ENCODE measurements at regions not wholly inside any gene's neighbourhood (a gene's known extent, or its start where the extent isn't known, plus 50 kb on each side); places are given as distances from the start of the nearest gene placed in this dataset.

DNA sequence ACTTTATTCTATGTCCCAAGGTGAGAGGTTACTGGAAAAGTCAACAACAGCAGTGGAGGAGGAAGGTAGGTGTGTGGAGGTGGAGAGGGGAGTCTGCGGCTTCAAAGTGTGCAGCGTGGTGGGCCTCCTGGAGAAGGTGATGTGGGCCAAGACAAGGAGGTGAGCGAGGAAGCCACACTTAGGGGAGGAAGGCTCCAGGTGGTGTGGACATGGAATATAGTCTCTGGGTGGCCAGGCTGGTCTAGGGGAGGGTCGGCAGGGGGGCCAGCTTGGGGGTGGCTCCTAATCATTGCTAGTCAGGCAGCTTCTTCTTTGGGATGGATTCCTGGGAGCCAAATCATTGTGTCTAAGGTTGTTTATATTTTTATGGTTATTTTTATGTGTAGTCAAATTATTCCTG is 111.5 kb upstream of the CDH4 start:
- DNase-seq (no peak), ATAC-seq (no peak)
- Mint-ChIP-seq H3K27me3 (peaks cover 2 to 27% (median 5%) of the 10 kb centered on the region in 5 donors), H3K9me3 (peaks cover 0 to 4% (median 0%) of the 10 kb centered on the region in 9 donors), H3K36me3 (no peaks in the 10 kb centered on the region), H3K4me1 (no peaks in the 10 kb centered on the region), H3K4me3 (no peak overlapping the region), H3K27ac (peak overlapping the region in 1 of 10 donors; percentile 15)
- POLR2A ChIA-PET, result no interaction called here

DNA sequence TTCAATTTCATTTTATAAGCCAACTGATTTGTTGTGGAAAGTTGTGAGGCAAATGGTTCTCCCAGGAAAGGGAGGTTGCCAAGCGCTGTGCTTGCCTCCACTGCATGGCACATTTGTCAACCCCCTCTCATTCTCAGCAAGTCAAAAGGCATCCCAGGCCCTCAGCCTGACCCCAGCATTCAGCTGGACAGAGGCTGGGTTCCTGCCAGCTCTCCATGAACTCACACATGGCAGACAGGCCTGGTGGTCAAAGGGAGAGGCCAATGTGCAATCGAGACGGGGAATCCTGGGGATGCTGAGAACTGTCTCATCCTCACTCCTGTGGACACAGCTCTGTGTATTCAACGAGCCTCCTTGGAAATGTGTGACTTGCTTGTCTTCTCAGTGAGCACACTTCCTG is 106.0 kb upstream of the CDH4 start:
- Mint-ChIP-seq H3K9me3 (peaks cover 0 to 4% (median 0%) of the 10 kb centered on the region in 9 donors), H3K36me3 (no peaks in the 10 kb centered on the region), H3K27me3 (peaks cover 0 to 12% (median 7%) of the 10 kb centered on the region in 5 donors), H3K4me3 (no peak overlapping the region), H3K4me1 (no peaks in the 10 kb centered on the region), H3K27ac (no peak overlapping the region)
- no peak for DNase-seq
- no peak for ATAC-seq
- POLR2A ChIA-PET, result no interaction called here

DNA sequence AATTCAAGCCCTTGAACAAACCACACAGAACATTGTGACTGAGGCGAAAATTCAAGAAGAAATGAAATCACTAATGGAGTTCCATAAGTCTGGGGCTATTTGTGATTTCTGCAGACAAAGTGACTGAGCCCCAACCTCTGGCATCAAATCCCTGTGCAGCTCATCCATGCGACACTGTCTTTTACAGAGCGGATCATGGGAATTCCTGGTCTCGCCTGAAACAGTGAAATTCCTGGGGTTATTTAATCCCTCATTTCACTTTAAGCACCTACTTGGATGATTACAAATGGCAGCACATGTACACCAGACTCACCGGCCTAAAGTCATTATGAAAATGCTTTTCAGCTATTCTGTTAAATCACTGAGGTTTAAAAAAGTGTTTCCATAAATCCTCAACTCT is 102.4 kb upstream of the CDH4 start:
- Mint-ChIP-seq H3K36me3 (no peaks in the 10 kb centered on the region), H3K4me1 (peaks cover 0 to 2% (median 0%) of the 10 kb centered on the region in 4 donors), H3K27me3 (peaks cover 3 to 15% (median 7%) of the 10 kb centered on the region in 5 donors), H3K4me3 (no peak overlapping the region), H3K27ac (no peak overlapping the region), H3K9me3 (peaks cover 0 to 2% (median 0%) of the 10 kb centered on the region in 9 donors)
- ATAC-seq (no peak), DNase-seq (no peak)
- POLR2A ChIA-PET, result no interaction called here

DNA sequence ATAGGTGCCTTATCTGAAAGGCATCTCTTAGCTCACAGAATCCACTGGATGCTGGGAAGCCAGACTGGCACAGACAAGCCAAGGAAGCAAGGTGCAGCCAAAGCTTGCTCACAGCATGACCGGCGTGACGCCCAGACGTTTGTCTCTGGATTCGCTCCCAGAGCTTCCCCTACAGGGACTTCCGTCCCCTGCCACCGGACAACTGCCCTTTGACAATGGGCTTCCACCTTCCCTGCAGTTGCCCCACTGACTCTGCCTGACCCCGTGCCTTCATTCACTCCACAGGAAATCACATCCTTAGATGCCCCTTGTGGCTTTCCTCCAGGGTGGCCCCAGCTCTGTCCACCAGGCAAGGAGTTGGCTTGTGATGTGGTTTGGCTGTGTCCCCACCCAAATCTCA is 94.8 kb upstream of the CDH4 start:
- Mint-ChIP-seq H3K27me3 (peaks cover 0 to 23% (median 14%) of the 10 kb centered on the region in 5 donors), H3K27ac (no peak overlapping the region), H3K9me3 (peaks cover 0 to 21% (median 3%) of the 10 kb centered on the region in 9 donors), H3K36me3 (no peaks in the 10 kb centered on the region), H3K4me3 (no peak overlapping the region), H3K4me1 (peaks cover 0 to 5% (median 0%) of the 10 kb centered on the region in 4 donors)
- DNase-seq (no peak), ATAC-seq (no peak)
- POLR2A ChIA-PET, result no interaction called here

DNA sequence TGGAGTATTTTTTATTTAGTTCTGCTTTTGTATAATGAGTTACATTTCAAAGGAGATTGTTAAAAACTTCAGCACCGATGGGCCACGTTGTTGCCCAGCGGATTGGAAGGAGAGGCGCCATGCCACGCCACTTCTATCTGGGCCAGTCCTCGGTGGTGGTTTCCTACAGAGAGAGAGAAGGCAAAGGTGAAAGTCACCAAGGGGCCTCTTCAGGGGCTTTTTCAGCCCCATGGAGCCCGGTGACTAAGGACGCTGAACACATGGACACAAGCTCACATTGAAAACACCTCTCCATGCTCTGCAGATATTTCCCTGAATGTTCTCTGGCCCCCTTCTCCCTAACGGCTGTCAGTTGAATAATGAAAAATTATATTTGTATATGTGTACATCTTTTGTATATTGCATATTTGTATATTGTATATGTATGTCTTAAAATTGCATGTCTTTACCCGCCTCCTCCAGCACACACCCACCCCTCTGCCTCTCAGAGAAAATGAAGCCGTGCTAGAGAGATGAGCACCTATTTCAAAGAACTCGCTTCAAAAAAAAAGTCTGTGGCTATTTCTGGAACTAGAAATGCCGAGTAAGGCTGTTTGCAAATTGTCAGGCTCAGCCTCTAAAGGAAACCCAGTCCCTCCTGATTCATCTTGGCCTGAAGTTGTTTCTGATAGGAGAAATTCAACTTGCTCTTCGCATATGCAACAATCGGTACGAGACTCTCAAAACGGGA is 91.9 kb upstream of the CDH4 start:
- no peaks in the 10 kb centered on the region for H3K36me3 Mint-ChIP-seq
- POLR2A ChIA-PET, result no interaction called here
- no peak for DNase-seq

DNA sequence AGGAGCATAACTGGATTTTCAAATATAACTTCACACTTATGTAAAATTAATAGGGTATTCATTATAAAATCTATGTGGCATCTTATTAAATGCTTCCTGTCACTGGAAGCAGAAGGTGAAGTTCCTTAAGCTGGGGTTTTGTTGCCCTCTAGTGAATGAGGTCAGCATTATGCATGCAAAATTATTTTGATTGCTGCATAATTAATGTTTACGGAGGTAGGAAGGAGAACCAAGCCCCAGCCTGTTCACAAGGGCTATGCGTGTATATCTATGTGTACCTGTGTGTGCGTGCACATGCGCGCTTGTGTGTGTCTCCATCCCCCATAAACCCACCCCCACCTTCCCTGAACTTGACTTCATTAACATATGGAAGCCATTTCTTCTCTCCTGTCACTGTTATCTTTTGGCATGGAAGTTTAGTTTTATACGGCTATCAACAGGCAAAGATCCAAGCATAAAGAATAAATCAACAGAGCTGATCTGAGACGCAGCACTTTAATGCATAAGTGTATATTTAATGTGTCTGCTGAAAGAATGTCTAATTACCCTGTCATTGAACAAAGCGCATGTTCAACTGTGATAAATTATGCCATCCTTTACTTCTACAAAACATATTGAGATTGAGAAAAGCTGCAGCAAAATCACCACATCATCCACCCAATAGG is 90.2 kb upstream of the CDH4 start:
- H3K27ac Mint-ChIP-seq, result no peak overlapping the region
- peaks cover 0 to 21% (median 3%) of the 10 kb centered on the region in 9 donors for H3K9me3 Mint-ChIP-seq
- POLR2A ChIA-PET, result no interaction called here
- H3K4me3 Mint-ChIP-seq, result no peak overlapping the region
- H3K36me3 Mint-ChIP-seq, result no peaks in the 10 kb centered on the region
- H3K4me1 Mint-ChIP-seq, result peaks cover 0 to 5% (median 0%) of the 10 kb centered on the region in 4 donors
- DNase-seq, result no peak
- ATAC-seq, result no peak
- peaks cover 0 to 16% (median 9%) of the 10 kb centered on the region in 5 donors for H3K27me3 Mint-ChIP-seq

More for the DNA sequence above, 91.9 kb upstream of the CDH4 start:
- Mint-ChIP-seq H3K27ac (no peak overlapping the region), H3K4me1 (peaks cover 0 to 5% (median 0%) of the 10 kb centered on the region in 4 donors), H3K9me3 (peaks cover 0 to 21% (median 3%) of the 10 kb centered on the region in 9 donors), H3K4me3 (no peak overlapping the region), H3K27me3 (peaks cover 0 to 12% (median 11%) of the 10 kb centered on the region in 5 donors)
- no peak for ATAC-seq

DNA sequence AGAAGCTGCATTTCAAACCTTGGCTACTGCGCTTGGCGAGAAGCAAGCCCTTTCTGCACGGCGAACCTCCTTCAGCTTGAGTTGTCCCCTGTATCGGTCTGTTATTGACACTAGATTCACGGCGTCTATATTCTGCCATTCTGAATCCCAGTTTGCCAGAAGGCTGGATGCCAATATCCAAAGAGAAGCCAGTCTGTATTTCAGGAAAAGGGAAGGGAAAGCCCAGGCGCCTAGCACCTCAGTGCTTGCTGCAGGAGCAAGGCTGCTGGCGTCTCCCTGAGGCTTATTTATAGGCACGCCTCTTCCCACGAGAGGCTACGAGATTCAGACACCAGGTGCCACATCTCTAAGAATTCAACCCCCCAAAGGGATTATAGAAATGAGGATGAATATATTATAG is 89.6 kb upstream of the CDH4 start:
- peaks cover 0 to 5% (median 0%) of the 10 kb centered on the region in 4 donors for H3K4me1 Mint-ChIP-seq

DNA sequence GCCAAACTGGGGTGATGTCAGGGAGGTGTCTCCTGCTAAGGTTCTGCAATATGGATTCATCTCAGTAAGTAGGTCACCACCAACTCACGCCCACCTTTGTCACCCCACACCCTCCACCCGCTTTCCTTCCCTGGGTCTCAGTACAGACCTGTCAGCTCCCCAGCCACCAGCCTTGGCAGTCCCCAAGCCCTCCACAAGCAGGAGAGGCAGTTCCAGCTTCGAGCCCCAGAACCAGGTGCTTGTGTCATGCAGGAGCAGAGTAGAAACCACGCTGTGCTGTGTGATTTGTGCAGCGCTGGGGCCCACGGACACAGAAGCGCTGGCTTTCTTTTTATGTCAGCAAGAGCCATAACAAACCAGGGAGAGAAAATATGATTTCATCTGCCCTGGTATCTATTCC is 89.0 kb upstream of the CDH4 start:
- POLR2A ChIA-PET, result no interaction called here
- peaks cover 0 to 12% (median 2%) of the 10 kb centered on the region in 9 donors for H3K9me3 Mint-ChIP-seq
- ATAC-seq (no peak), DNase-seq (no peak)
- H3K36me3 Mint-ChIP-seq, result no peaks in the 10 kb centered on the region
- peaks cover 0 to 5% (median 0%) of the 10 kb centered on the region in 4 donors for H3K4me1 Mint-ChIP-seq
- peak overlapping the region in 1 of 10 donors; percentile 31 for H3K27ac Mint-ChIP-seq
- peak overlapping the region in 2 of 10 donors; percentile 21 to 22 for H3K4me3 Mint-ChIP-seq
- peaks cover 0 to 19% (median 17%) of the 10 kb centered on the region in 5 donors for H3K27me3 Mint-ChIP-seq

More for the DNA sequence above, 89.6 kb upstream of the CDH4 start:
- ATAC-seq (no peak), DNase-seq (no peak)
- Mint-ChIP-seq H3K9me3 (peaks cover 0 to 18% (median 3%) of the 10 kb centered on the region in 9 donors), H3K27me3 (peaks cover 0 to 16% (median 11%) of the 10 kb centered on the region in 5 donors), H3K36me3 (no peaks in the 10 kb centered on the region), H3K4me3 (peak overlapping the region in 2 of 10 donors; percentile 5 to 21), H3K27ac (no peak overlapping the region)
- POLR2A ChIA-PET, result no interaction called here

DNA sequence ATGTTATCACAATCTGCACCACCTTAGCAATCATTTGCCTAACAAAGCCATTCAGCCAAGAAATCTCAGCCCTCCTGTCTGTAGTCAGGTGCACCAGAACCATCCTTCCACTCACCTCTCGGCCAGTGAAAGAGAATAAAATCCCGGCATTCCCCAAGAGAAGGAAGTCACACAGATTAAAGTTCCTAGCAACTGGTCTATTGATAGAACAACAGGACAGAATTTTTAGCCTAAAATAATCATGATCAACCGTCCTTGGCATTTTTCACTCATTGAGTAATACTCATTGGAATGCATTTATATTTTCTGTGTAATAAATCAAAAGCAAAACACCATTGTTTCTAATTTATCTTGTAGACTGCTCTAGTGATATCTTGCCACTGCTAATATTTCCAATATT is 85.7 kb upstream of the CDH4 start:
- H3K27ac Mint-ChIP-seq, result no peak overlapping the region
- no peak overlapping the region for H3K4me3 Mint-ChIP-seq
- H3K27me3 Mint-ChIP-seq, result peaks cover 0 to 21% (median 18%) of the 10 kb centered on the region in 5 donors
- peaks cover 0 to 5% (median under 1%) of the 10 kb centered on the region in 4 donors for H3K4me1 Mint-ChIP-seq
- ATAC-seq, result no peak
- DNase-seq, result no peak
- H3K36me3 Mint-ChIP-seq, result no peaks in the 10 kb centered on the region
- H3K9me3 Mint-ChIP-seq, result no peaks in the 10 kb centered on the region
- POLR2A ChIA-PET, result no interaction called here

DNA sequence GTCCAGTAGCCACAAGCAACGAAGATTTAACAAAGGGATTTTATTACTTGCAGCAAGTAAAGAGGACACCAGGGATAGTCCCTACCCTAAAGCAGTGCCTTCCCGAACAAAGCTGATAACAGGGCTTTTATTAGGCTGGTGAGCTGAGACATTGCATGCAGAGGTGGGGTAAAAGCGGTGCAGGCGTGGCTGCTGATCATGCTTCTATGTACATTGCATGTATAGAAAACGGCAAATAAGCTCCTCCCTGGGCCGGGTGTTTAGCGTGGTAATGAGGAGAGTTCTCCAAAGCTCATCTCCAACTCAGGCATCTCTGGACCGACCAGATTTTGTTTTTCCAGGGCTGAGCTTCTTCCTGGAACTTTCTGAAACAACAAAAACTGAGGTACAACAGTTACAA is 83.5 kb upstream of the CDH4 start:
- H3K27me3 Mint-ChIP-seq, result peaks cover 0 to 17% (median 13%) of the 10 kb centered on the region in 5 donors
- H3K4me1 Mint-ChIP-seq, result peaks cover 0 to 2% (median 0%) of the 10 kb centered on the region in 4 donors
- POLR2A ChIA-PET, result no interaction called here
- H3K36me3 Mint-ChIP-seq, result no peaks in the 10 kb centered on the region
- H3K4me3 Mint-ChIP-seq, result no peak overlapping the region
- H3K9me3 Mint-ChIP-seq, result no peaks in the 10 kb centered on the region
- DNase-seq, result no peak
- ATAC-seq, result no peak
- H3K27ac Mint-ChIP-seq, result no peak overlapping the region

DNA sequence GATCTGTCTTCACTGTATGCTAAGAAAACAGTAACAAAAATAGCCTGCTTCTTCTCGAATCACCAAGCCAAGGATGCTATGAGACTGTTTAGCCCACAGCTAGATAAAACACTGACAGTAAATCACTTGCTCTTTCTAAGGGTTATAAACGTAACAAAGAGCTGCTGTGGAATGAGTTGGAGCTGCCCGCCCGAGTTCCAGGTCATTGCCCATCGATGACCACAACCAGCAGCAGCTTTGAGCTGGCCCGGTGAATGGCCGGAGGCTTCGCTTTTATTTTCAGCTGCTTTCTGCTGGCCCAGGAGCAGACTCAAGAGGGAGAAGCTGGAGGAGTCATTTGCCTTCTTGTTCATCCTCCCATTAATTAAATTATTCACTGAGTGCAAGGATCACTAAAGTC is 82.2 kb upstream of the CDH4 start:
- Mint-ChIP-seq H3K27me3 (peaks cover 0 to 16% (median 12%) of the 10 kb centered on the region in 5 donors), H3K36me3 (no peaks in the 10 kb centered on the region), H3K9me3 (no peaks in the 10 kb centered on the region), H3K4me3 (no peak overlapping the region), H3K27ac (no peak overlapping the region), H3K4me1 (peaks cover 0 to 2% (median 0%) of the 10 kb centered on the region in 4 donors)
- POLR2A ChIA-PET, result no interaction called here
- DNase-seq (no peak), ATAC-seq (no peak)

DNA sequence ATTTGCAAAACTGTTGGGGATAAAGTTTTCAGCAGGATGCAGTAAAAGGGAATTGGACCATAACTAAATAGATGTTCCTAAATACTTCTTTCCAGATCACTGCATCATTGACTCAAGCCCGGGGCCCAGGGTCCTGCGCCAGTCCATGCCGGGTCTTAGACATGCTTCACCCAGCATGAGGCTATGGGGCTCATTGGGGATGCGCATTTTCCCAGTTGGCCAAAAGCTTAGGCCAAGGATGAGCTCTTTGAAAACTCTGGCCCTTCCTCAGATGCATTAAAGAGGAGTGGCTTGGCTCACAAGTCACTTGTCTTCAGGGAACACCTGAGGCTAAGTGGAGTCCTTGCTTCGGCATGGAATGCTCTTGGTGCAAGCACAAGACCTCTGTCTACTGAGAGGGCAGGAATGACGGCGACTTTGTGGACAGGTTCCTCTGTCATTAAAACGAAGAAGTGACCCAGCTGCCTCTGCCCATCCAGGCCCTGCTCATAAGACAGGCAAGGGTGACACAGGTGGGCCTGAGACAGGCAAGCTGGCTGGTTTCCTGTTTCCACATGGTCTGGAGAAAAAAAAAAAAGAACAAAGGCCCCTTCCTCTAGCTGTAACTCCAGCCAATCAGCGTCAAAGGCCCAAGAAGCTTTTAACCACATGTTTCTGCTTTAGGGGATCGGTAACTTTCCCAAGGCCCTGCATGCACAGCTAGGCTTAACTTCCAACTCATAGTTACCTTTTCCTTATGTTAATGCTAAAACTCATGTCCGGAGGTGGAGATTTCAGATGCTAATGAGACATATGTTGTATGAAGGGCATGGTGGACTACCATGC is 81.4 kb upstream of the CDH4 start:
- H3K4me3 Mint-ChIP-seq, result no peak overlapping the region
- H3K27ac Mint-ChIP-seq, result no peak overlapping the region
- POLR2A ChIA-PET, result no interaction called here
- H3K27me3 Mint-ChIP-seq, result peaks cover 0 to 16% (median 12%) of the 10 kb centered on the region in 5 donors
- ATAC-seq, result no peak
- peaks cover 0 to 2% (median 0%) of the 10 kb centered on the region in 4 donors for H3K4me1 Mint-ChIP-seq
- no peak for DNase-seq
- no peaks in the 10 kb centered on the region for H3K9me3 Mint-ChIP-seq
- H3K36me3 Mint-ChIP-seq, result no peaks in the 10 kb centered on the region

DNA sequence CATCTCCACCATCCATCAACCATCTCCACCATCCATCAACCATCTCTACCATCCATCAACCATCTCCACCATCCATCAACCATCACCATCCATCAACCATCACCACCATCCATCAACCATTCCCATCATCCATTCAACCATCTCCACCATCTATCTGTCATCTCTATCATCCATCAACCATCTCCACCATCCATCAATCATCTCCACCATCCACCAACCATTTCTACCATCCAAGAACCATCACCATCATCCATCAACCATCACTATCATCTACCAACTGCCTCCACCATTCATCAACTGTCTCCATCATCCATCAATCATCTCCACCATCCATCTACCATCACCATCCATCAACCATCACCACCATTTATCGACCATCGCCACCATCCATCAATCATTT is 78.8 kb upstream of the CDH4 start:
- Mint-ChIP-seq H3K36me3 (no peaks in the 10 kb centered on the region), H3K27ac (no peak overlapping the region), H3K9me3 (no peaks in the 10 kb centered on the region), H3K27me3 (peaks cover 0 to 7% (median 2%) of the 10 kb centered on the region in 5 donors), H3K4me1 (no peaks in the 10 kb centered on the region), H3K4me3 (no peak overlapping the region)
- ATAC-seq, result no peak
- POLR2A ChIA-PET, result no interaction called here
- no peak for DNase-seq
